ENCODE measurements at regions not wholly inside any gene's neighbourhood (a gene's known extent, or its start where the extent isn't known, plus 50 kb on each side); places are given as distances from the start of the nearest gene placed in this dataset.
"Not testable (repeated sequence)": the region's sequence is repeated elsewhere in the genome, so short reads cannot be mapped to it uniquely, and the experiment has no call there.

- peak; percentile 81 for DNase-seq
Observed at GRCh38 chr22:26082866-26083265, 86.4 kb upstream of the SEZ6L start.

- peak; percentile 62 for DNase-seq
Observed at GRCh38 chr22:26086359-26086758, 82.9 kb upstream of the SEZ6L start.

GRCh38 chr22:26087816-26088215 lies 81.4 kb upstream of the SEZ6L start:
- no peak for DNase-seq

GRCh38 chr22:26090821-26091220 lies 78.4 kb upstream of the SEZ6L start:
- no peak for DNase-seq

GRCh38 chr22:26094497-26094896 lies 74.8 kb upstream of the SEZ6L start:
- not testable (repeated sequence) for DNase-seq

GRCh38 chr22:26095256-26095956 lies 73.9 kb upstream of the SEZ6L start:
- DNase-seq: no peak

GRCh38 chr22:26097411-26097810 lies 71.9 kb upstream of the SEZ6L start:
- DNase-seq: no peak

- DNase-seq: peak; percentile 49
Observed at GRCh38 chr22:26097840-26098239, 71.4 kb upstream of the SEZ6L start.

- DNase-seq: no peak
Observed at GRCh38 chr22:26103023-26103422, 66.2 kb upstream of the SEZ6L start.

- no peak for DNase-seq
Observed at GRCh38 chr22:26106412-26106811, 62.9 kb upstream of the SEZ6L start.

GRCh38 chr22:26109686-26110315 lies 59.5 kb upstream of the SEZ6L start:
- no peak for DNase-seq

GRCh38 chr22:26114826-26115225 lies 54.4 kb upstream of the SEZ6L start:
- DNase-seq: no peak

- no peak for DNase-seq
Observed at GRCh38 chr22:26115266-26115665, 54.0 kb upstream of the SEZ6L start.

Data from NCI-H1105 treated with DMSO at 0.1 percent for 48 hours (cell line).